HepG2 (cell line): ENCODE measurements at regions not wholly inside any gene's neighbourhood (a gene's known extent, or its start where the extent isn't known, plus 50 kb on each side); places are given as distances from the start of the nearest gene placed in this dataset.

Experiments
- ATAC-seq: fragments of 200-7000 bp; cut with Tn5 transposase; 3 replicates; pipeline ENCODE4 v1.9.1; 2020; ENCODE audit warnings: mild to moderate bottlenecking, moderate library complexity
- BruUV-seq: library from RNA; stranded (reverse); fragments of 400-500 nt; replicated peaks from 2 replicates; lab custom pipeline; 2021; lab: Mats Ljungman, UMichigan
- CTCF ChIA-PET: fragments of 300-600 bp; formaldehyde crosslinking; extraction: SDS; loops from one replicate; lab custom pipeline; 2021; ENCODE audit warnings: low total read pairs, inconsistent platforms, low intra/inter-chr PET ratio; lab: Yijun Ruan, JAX
- POLR2A ChIA-PET: fragments of 350-600 bp; sonication (Branson Sonifier 250); formaldehyde crosslinking; loops from one replicate; lab custom pipeline; 2020; ENCODE audit warnings: antibody characterized with exemption, inconsistent platforms; lab: Yijun Ruan, JAX
- DNase-seq: peaks from one replicate; pipeline ENCODE4 v3.0.0-alpha.2; 2015; ENCODE audit warnings: low spot score
- FAIRE-seq: peaks from 3 replicates; lab custom pipeline; 2011; peaks lifted over from hg19 to GRCh38; lab: Jason Lieb, UNC
- H2AFZ ChIP-seq: one replicate; pipeline ENCODE4 v1.6.1; 2011; ENCODE audit warnings: low read length, inconsistent platforms
- H3K27ac ChIP-seq: fragments of 300-600 bp; 3 replicates; pipeline ENCODE4 v1.8.0; 2011; ENCODE audit warnings: mixed run types, mild to moderate bottlenecking, mixed read lengths, low read length, inconsistent platforms; ENCODE audit not compliant: insufficient read depth; ENCODE audit errors: extremely low read length
- H3K27me3 ChIP-seq, 2 experiments: fragments of 200-600 bp in 1 of 2; 2 replicates in 1 of 2; 3 replicates in 1 of 2; pipeline versions ENCODE4 v1.6.0 to v1.8.0; 2011; ENCODE audit warnings: low read length in 2 of 2, mild to moderate bottlenecking in 2 of 2, moderate library complexity in 2 of 2, inconsistent platforms in 1 of 2; ENCODE audit not compliant: insufficient read depth in 2 of 2, control insufficient read depth in 1 of 2
- H3K36me3 ChIP-seq, 2 experiments: fragments of 200-600 bp in 1 of 2; replicated peaks in 1 of 2; 2 replicates in 1 of 2; 3 replicates in 1 of 2; pipeline versions ENCODE4 v1.5.1 to v1.8.0; 2011; ENCODE audit warnings: low read length in 2 of 2, inconsistent platforms in 1 of 2; ENCODE audit not compliant: insufficient read depth in 2 of 2, control insufficient read depth in 1 of 2
- H3K4me1 ChIP-seq: 2 replicates; pipeline ENCODE4 v1.5.1; 2012; ENCODE audit warnings: low read length, inconsistent platforms; ENCODE audit not compliant: insufficient read depth
- H3K4me2 ChIP-seq: 2 replicates; pipeline ENCODE4 v1.6.0; 2011; ENCODE audit warnings: low read depth, low read length, inconsistent platforms
- H3K4me3 ChIP-seq, 3 experiments: fragments of 200-600 bp in 1 of 3; sonication (generic), shearing (Covaris generic) in 1 of 3; replicated peaks in 1 of 3; 2 replicates each; pipeline ENCODE4 v1.5.1; 2011 to 2016; ENCODE audit warnings: low read length in 3 of 3, inconsistent platforms in 2 of 3, low read depth in 2 of 3, mild to moderate bottlenecking in 2 of 3, control low read depth in 1 of 3, mixed read lengths in 1 of 3; ENCODE audit not compliant: insufficient read depth in 1 of 3
- H3K79me2 ChIP-seq: one replicate; pipeline ENCODE4 v1.6.1; 2011; ENCODE audit warnings: low read length, inconsistent platforms; ENCODE audit not compliant: insufficient read depth
- H3K9ac ChIP-seq: 2 replicates; pipeline ENCODE4 v1.6.0; 2011; ENCODE audit warnings: mild to moderate bottlenecking, low read depth, low read length, inconsistent platforms; ENCODE audit not compliant: insufficient read depth
- H3K9me3 ChIP-seq: 2 replicates; pipeline ENCODE4 v1.5.1; 2012; ENCODE audit warnings: mild to moderate bottlenecking, low read length
- H4K20me1 ChIP-seq: 2 replicates; pipeline ENCODE4 v1.6.0; 2011; ENCODE audit warnings: inconsistent platforms, mild to moderate bottlenecking, low read length, moderate library complexity; ENCODE audit not compliant: insufficient read depth
- BCL6 ChIP-seq: IDR thresholded peaks from 2 replicates; pipeline ENCODE4 v1.6.1; 2016; ENCODE audit warnings: missing genetic modification reagents, missing compliant biosample characterization
- CSRNP2 ChIP-seq: sonication (generic); formaldehyde crosslinking; conservative IDR thresholded peaks from 2 replicates; pipeline ENCODE4 v1.8.0; 2022; ENCODE audit warnings: low read depth, missing genetic modification reagents
- NCOA5 ChIP-seq: sonication (generic); formaldehyde crosslinking; IDR thresholded peaks from 2 replicates; pipeline ENCODE4 v1.4.0; 2020; ENCODE audit warnings: missing genetic modification reagents
- ZNF451 ChIP-seq: sonication (generic); formaldehyde crosslinking; IDR thresholded peaks from 2 replicates; pipeline ENCODE4 v1.5.0; 2020; ENCODE audit warnings: mild to moderate bottlenecking, missing genetic modification reagents
- WGBS: methylation state at CpG from one replicate; pipeline ENCODE4 v1.1.6; 2017; ENCODE audit warnings: low lambda C conversion rate; 5-methylcytosine and 5-hydroxymethylcytosine counted together
- in situ Hi-C: cut with HindIII; loops from 2 replicates; pipeline ENCODE4 v1.10.0; 2017; ENCODE audit warnings: low pct_unique_long_range_greater_than_20kb; ENCODE audit not compliant: extremely low pct_ligation_motif_present
- intact Hi-C: fragments of 100-400 bp; cut with micrococcal nuclease; formaldehyde crosslinking; loops from one replicate; pipeline ENCODE4 v1.10.0; 2022; ENCODE audit not compliant: unreplicated experiment

- no peak for TF ChIP-seq CSRNP2 (CRISPR knock-in tag)
- TF ChIP-seq, all 625 proteins: peak for 0
Measured at GRCh38 chr4:28228561-28229491, 1368.2 kb downstream of the STIM2 start (continued).

- POLR2A ChIA-PET: no interaction called here
- Histone ChIP-seq H2AFZ (no peak overlapping the region), H3K27me3 (no peaks in the 10 kb centered on the region), H3K4me1 (no peaks in the 10 kb centered on the region), H3K9me3 (peaks cover 46% of the 10 kb centered on the region), H4K20me1 (no peaks in the 10 kb centered on the region), H3K9ac (no peak overlapping the region), H3K27ac (no peak overlapping the region), H3K79me2 (no peaks in the 10 kb centered on the region), H3K4me2 (no peak overlapping the region), H3K36me3 (no peaks in the 10 kb centered on the region), H3K4me3 (no peak overlapping the region)
- intact Hi-C loops: no loop called here
- TF ChIP-seq BCL6 (CRISPR knock-in tag): no peak
- no peak for TF ChIP-seq ZNF451 (CRISPR knock-in tag)
- TF ChIP-seq NCOA5: no peak
- no peak for ATAC-seq
- CTCF ChIA-PET: no interaction called here
- 0% methylated on average over 2 of the region's 2 CpGs for WGBS
- in situ Hi-C loops: no loop called here
- DNase-seq: no peak
- FAIRE-seq: no peak
- no TSS peak for BruUV-seq
Measured at GRCh38 chr4:28232376-28232775, 1371.7 kb downstream of the STIM2 start.
